IPS-NIHi11 (cell line): ENCODE measurements at regions not wholly inside any gene's neighbourhood (a gene's known extent, or its start where the extent isn't known, plus 50 kb on each side); places are given as distances from the start of the nearest gene placed in this dataset.

Experiments used
- DNase-seq: peaks from one replicate; pipeline ENCODE4 v3.0.0; 2012; ENCODE audit warnings: mixed read lengths, low spot score

DNA sequence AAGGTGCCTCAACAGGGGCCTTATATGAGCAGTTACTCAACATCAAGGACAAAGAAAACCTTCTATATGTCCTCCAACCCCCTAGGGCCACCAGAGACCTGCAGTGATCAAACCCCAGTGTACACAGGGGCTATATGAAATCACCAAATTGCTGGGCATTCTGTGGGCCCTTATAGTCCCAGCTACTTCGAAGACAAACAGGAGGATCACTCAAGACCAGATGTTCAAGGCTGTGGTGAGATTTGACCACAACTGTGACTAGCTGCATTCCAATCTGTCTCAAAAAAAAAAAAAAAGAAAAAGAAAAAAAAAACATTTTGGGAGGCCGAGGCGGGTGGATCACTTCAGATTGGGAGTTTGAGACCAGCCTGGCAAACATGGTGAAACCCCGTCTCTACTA is 51.0 kb upstream of the PRB2 start:
- DNase-seq: no peak

DNA sequence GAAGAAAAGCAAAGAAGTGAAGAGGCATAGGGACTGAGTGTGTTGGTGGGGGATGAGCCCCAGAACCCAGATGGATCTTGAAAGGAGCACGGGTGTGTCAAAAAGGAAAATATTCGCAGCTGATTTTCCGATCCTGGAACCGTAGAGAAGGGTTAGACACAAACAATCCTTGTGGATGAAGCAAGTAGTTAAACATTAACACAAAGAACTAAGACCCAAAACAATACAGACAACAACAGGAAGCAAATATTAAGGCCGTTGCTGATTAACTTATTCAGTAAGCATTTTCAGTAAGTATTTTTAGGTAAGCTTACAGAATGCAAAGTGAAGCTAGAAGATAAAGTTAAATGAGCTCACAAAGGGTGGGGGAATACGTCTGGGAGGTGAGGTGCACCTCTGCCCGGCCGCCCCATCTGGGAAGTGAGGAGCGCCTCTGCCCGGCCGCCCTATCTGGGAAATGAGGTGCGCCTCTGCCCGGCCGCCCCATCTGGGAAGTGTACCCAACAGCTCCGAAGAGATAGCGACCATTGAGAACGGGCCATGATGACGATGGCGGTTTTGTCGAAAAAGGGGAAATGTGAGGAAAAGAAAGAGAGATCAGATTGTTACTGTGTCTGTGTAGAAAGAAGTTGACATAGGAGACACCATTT is 62.8 kb upstream of the PRB2 start:
- no peak for DNase-seq

DNA sequence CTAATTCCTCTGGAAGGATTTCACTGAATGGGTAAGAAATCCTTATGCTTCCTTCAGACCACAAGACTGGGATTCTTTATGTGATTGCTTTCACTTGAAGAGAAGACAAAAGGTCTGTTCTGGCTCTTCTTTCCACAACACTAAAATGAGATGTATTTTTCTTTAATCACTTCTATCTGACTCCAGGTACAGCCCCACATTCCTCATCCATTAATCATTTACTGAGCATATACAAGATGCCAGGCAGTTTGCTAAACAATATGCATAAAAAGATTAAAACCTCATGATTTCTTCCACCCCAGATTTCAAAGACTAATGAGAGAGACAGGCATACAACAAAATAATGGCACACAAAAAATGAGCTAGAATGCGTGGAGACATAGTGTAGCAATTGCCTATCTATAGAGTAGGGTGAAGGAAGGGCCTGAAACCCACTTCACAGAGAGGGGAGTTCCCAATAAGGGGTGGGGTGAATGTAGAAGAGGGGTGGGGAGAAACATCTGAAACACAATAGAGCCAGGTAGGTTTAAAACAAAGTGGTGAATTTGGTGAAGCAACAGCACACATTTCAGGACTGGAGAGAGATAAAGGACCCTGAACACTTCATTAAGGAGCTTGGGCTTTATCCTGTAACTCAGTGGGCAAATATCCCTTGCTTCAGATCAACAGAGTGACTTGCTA is 65.1 kb upstream of the PRB2 start:
- DNase-seq: no peak

DNA sequence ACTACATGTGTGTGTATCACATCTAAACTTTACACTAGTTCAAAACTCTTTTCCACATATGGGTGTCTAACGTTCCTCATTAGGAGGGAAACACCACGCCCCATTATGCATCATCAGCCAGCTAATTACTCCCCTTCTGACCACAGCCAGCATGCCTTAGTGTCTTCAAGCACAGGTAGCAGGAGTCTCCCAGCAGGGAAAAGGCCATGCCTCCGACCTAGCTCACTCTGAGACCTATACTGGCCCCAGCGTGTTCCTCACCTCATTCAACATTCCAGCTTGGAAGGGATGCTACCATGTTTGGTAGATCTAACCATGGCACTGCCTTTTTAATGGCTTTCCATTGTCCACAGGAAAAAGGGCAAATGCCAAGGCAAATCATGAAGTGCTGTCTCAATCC is 66.1 kb upstream of the PRB2 start:
- DNase-seq: no peak

DNA sequence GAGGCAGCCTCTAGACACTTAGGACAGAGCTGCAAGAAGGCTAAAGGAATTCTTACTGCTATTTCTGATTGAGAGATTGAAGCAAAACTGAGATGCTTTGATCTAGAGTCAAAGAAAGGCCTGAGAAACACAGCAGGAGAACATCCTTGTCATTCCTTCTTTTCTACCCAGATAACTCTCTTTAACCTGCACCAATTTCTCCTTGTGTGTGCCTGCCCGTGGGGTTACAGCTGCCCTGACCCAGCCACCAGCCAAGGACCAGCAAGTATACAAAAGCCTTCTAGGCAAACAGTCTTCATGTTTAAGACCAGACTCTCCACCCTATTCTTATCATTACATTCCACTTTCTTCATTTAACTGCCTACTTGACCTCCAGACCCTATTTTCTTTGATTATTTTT is 81.7 kb upstream of the PRB2 start:
- peak; percentile 15 for DNase-seq

DNA sequence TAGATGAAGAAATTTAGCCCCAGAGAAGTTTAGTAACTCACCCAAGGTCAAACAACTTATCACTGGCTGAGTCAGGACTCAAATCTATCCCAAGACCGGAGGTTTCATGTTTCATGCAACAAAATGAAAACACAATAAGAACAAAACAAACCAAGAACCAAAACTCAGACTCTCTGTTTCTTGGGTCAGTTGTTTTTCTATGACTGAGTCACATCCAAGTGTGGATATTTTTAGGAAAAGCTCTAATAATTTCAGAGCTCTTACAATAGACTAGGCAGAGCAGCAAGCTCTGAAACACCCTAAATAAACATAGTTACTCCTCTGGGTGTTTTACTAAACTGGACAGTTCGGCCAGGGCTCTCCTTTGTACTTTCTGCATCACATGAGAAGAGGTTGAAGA is 87.6 kb upstream of the PRB2 start:
- no peak for DNase-seq

DNA sequence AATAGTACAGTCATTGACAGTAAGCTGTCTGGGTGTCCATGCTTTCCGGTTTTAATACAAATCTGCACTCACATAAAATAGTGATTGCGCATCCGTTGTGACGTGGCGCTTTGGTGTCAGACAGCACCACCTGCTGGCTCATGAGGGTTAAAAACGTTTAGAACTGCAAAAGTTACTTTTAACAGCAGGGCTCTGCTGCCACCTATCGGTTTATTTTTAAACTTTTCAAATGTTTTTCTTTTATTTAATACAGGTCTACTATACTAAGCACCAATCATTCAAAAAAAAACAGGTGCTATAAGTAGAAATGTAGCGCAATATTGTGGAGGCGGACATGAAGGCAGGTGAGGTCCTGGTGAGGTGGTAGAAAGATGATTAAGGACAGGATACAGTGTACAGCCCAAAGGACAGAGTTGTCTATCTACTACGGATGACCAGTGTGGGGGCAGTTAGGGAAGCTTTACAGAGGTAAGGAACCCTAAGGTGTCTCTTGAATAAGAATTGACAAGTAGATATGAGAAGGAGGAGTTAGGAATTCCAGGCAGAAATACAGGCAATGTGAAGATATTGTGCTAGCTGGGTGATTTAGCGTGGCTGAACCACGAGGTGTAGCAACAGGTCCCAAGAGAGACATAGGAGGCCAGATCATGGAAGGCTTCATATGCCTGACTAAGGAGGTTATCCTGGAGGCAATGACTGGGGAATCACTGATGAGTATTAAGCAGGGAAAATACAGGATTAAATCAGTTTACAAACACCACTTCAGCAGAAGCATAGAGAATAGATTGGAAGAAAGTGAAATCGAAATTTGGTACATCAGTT is 91.5 kb upstream of the PRB2 start:
- DNase-seq: peak; percentile 83

DNA sequence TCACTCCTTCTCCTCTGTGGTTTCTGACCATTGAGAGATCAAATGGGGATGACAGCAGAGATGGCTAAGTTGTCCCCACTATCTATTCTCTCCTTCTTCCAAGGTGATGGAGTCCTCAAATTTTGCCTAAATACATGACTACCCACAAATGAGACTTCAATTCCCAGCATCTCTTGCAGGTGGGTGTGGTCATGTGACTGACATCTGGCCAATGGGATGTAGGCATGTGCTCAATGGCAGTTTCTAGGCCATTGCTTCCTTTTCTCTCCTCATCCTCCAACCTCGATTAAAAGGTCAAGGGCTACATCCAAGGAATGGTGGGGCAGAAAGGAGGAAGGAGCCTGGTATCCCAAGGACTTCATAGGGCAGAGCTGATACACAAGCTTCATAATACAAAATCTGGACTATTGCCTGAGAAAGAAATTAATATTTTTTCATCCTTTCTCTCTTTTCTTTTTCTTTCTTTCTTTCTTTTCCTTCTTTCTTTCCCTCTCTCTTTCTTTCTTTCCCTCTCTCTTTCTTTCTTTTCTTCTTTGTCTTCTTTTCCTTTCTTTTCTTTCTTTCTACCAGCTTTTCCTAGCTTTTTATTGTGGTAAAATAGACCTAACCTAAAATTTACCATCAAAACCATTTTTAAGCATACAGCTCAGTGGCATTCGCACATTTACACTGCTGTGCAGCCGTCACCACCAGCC is 100.9 kb upstream of the PRB2 start:
- DNase-seq: peak; percentile 48

DNA sequence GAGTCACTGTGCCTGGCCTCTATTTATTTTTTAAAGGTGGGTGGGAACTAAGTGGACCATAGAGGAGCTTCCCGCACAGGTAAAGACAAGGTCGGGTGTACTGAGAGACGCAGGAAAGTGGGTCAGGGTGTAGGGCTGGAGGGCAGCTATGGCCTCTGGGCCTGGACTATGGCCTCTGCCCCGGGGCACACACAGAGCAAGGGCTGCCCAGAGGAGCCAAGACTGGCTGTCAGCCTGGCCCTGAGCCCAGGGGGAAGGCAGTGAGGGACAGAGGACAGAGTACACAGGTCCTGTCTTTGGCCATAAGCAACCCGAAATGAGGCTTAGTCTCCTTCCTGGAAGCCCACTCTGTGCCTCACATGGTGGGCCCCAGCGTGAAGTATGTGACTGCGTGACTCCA is 102.1 kb upstream of the PRB2 start:
- no peak for DNase-seq

DNA sequence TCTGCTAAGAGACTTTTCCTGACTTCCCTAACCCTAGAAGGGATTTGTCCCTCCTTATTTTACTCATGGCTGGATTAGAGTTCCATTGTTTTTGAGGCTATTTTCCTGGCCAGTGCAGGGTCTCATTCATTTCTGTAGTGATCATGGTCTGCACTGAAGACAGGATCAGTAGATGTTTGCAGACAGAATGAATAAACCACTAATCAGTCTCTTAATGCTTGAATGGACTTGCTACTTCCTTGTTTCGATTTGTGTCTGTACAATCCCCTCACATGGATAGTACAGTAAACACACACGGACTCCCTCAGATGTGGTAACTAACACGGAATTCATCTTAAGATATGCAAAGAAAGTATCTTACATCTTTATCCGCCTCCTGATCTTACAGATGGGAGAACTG is 102.6 kb upstream of the PRB2 start:
- DNase-seq: no peak

DNA sequence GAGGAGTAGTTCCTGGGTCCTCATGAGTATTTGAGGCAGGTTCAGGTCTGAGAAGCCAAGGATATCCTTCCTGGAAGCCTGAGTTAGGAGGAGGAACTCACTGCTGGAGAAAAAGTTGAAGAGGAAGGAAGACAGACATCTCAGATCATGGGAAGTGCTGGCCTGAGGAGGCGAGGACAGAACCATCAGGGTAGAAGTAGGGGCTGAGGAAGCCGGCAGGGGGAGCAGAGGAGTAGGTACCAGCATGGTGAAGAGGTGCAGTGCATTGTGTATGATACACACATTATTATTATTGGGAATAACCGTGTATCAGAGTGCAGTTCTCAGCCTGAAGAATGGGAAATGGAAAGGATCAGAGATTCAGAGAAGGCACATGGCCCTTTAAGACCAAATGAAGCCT is 103.2 kb upstream of the PRB2 start:
- DNase-seq: peak; percentile 29

DNA sequence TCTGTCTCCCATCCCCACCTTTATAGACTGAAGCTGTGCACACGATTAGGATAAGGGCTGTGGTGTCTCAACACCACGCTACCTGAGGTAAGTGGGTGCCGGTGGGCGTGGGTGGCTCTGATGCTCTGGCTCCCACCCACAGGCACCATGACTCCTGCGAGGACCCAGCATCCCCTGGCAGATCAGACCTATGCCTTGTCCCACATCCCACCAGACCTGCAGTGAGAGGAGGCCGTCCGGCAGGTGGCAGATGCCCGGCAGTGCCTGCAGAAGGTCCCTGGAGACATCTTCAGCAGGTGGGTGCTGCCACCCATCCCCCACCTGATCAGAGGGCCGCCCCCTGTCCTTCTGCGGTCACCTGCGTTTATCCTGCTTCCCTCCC is 104.4 kb upstream of the PRB2 start:
- no peak for DNase-seq

DNA sequence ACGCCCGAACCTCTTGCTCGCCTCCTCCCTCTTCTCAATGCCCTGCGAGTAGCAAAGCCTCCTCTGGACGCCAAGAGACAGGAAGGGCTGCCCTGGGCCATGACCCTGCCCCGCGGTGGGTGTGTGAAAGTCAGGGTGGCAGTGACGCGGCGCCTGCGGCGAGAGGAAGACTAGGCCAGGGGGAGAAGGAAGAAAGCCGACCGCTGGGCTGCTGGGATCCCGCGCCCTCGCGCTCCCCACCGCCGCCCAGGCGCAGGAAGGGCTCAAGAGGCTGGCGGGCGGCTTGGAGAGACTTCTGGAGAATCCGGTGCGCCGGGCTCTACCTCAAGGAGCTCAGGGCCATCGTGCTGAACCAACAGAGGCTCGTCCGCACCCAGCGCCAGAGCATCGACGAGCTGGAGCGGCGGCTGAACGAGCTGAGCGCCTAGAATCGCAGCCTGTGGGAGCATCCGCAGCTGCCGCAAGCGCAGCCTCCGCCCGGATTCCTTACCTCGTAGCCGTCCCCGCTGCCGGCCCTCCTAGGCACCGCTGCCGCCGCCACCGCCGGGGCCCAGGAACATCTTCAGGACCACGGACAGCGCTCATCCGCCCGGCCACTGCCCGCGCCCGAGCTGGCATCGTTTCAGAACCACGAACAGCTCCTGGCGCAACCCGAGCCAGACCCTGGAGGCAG is 105.0 kb upstream of the PRB2 start:
- peak; percentile 97 for DNase-seq

DNA sequence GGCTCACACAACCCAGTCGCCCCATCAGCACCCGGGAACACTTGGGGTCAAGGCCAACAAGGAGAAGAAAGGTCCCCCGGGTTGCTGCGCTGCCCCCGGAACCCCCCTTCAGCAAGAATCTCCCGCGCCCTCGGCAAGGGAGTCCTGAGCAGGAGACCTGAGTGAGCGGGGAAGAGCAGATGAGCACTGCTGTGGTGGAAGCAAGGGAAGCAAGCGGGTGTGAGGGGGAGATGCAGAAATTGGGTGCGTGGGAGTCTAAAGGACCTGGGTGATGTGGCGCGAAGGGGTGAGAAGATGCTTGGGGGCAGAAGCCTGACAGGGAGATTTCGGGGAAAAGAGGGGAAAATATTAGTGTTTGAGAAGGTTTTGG is 105.5 kb upstream of the PRB2 start:
- no peak for DNase-seq

DNA sequence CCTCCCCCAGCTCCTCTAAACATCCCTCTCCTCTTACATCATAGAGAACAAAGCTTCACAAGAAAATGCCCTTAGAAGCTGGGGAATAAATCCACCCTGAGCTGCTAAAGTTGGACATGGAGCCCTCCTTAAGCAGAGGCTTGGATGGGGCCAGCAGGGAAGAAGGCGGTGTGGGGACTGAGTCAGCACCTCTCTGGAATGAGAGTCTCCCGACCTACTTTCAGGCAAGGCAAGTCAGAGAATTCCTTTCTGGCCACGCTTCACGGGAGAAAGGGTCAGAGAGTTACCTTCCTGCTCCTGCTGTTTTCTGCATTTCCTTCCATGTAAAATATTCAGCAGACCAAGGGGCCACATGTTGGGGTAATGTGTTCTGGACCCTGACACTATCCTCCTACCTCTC is 113.3 kb upstream of the PRB2 start:
- no peak for DNase-seq

DNA sequence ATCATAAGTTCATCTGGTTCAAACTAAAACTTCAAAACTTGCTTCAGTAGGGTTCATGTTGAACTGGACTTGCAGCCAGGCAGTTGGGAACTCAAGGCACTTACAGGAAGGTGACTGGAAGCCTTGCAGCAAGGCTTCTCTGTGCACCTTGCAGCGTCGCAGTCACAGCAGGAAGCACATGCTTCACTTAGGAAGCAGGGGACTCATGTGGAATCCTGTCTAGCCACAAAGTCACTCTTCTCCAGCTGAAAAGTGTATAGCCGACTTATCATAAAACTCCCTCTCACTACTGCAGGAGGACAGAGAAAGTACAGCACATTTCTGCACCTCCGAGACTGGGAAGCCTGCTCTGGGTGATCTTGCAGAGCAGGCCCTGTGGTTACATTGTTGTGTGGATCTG is 114.0 kb upstream of the PRB2 start:
- DNase-seq: no peak

DNA sequence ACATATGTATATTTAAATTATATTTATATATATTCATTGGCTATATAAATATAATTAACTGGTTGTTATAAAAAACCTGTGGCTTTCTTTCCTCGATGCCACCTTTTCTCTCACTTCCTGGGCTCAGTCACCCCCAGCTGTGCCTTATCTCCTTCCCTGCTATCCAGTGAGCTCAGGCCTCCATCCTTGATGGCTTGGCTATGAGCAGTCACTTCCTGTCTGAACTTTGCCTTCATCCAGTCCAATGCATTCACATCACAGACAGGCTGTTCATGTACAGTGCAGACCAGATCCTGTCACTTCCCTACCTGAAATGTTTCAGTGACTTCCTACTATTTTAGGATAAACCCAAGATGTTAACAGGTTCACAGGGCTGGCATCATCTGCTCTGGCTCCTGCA is 115.3 kb upstream of the PRB2 start:
- no peak for DNase-seq

DNA sequence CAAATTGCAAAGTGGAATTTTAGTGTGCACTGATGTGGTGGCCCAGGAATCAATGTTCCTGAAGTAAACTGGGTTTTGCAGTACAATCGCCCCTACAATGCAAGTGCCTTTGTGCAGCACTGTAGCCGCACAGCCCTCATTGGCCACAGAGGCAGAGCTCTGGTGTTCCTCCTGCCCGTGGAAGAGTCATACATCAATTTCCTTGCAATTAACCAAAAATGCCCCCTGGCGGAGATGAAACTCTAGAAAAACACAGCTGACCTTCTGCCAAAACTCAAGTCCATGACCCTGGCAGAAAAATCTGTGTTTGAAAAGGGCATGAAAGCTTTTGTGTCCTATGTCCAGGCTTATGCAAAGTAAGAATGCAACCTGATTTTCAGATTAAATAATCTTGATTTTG is 117.9 kb upstream of the PRB2 start:
- peak; percentile 22 for DNase-seq

DNA sequence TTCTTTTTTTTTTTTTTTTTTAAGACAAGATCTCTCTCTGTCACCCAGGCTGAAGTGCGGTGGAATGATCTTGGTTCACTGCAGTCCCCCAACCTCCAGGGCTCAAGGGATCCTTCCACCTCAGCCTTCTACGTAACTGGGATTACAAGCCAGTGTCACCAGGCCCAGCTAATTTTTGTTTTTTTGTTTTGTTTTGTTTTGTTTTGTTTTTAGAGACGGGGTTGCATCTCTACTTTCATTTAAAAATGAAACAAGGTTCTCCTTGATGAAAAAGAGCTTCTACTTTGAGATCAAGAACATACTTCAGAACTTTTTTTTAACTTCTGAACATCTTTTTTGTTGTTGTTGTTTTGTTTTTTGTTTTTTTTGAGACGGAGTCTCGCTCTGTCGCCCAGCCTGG is 121.7 kb upstream of the PRB2 start:
- no peak for DNase-seq

DNA sequence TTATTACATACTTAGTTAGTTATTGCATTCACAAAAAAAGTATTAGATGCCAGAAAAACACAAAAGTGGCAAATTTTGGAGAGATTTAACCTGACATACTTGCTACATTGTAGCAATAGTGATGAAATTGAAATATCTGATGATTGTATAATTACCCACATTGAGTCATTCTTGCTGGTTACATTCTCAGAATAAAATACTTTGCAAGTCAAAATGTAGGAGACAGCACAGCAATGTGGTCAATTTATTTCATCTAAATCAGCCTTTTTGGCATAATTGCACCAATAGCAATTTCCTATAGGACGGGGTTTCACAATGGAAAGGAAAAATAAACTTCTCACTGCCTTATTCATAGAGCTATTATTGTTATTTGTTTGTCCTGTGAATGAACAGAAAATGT is 125.0 kb upstream of the ETV6 start:
- no peak for DNase-seq

DNA sequence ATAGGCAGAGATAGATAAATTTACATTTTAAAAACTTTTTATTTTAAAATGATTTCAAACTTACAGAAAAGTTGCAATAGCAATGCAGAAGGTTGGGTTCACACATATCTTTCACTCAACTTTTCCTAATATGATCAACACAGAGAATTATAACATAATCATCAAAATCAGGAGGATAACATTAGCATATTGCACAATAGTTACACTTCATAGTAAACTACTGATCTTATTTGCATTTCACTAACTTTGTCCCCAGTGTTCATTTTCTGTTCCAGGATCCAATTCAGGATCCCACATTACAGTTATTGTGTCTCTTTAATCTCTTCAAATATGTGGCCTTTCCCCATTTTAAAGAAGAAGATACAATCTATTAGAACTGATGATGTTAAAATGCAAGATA is 115.4 kb upstream of the ETV6 start:
- no peak for DNase-seq

DNA sequence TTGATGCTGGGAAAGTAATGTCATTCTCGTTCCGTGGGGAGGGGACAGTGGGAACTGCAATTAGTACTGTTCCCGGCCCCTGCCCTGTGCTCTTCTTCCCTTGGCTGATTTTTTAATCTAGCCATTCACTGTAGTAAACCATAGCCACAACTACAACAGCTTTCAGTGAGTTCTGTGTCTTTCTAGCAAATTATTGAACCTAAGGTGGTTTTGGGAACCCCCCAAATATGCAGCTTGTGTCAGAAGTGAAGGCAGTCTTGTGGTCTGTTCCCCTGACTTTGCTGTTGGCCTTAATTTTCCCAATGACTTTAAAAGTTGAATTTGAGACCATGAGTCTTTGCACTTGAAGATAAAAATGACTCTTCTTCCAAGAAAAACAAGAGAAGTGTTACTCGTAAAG is 114.3 kb upstream of the ETV6 start:
- DNase-seq: no peak
